A549 (cell line): ENCODE measurements at regions not wholly inside any gene's neighbourhood (a gene's known extent, or its start where the extent isn't known, plus 50 kb on each side); places are given as distances from the start of the nearest gene placed in this dataset.

ENCODE experiments used
- ATAC-seq, 2 experiments: fragments of 200-7000 bp in 1 of 2; fragments of >200 bp in 1 of 2; cut with Nextera tagmentation in 1 of 2; cut with Tn5 transposase in 1 of 2; 3 replicates each; pipeline versions ENCODE4 v1.8.0 to v1.9.1; 2018 to 2020; ENCODE audit warnings: mild to moderate bottlenecking in 1 of 2, moderate library complexity in 1 of 2
- CTCF ChIA-PET: fragments of 300-600 bp; sonication (Branson Sonifier 250); formaldehyde crosslinking; extraction: SDS; loops from one replicate; lab custom pipeline; 2021; ENCODE audit warnings: antibody characterized with exemption, inconsistent platforms; lab: Yijun Ruan, JAX
- POLR2A ChIA-PET: fragments of 350-600 bp; formaldehyde crosslinking; extraction: SDS; loops from one replicate; lab custom pipeline; 2021; ENCODE audit warnings: antibody characterized with exemption, inconsistent platforms; lab: Yijun Ruan, JAX
- DNase-seq, 2 experiments: peaks; one replicate each; pipeline versions ENCODE4 v3.0.0 to v3.0.0-alpha.2; 2011 to 2016; ENCODE audit warnings: low read depth in 1 of 2, low spot score in 1 of 2
- FAIRE-seq: peaks from 2 replicates; lab custom pipeline; 2011; peaks lifted over from hg19 to GRCh38; lab: Jason Lieb, UNC
- H3K27ac ChIP-seq, 2 experiments: fragments of >200 bp; sonication (Bioruptor Twin); formaldehyde crosslinking; 3 replicates each; pipeline ENCODE4 v1.5.1; 2016 to 2017
- H3K4me1 ChIP-seq: fragments of >200 bp; sonication (Bioruptor Twin); formaldehyde crosslinking; 3 replicates; pipeline ENCODE4 v1.6.1; 2016
- H3K4me2 ChIP-seq: fragments of >200 bp; sonication (Bioruptor Twin); formaldehyde crosslinking; 3 replicates; pipeline ENCODE4 v1.6.1; 2016
- H3K4me3 ChIP-seq: fragments of >200 bp; sonication (Bioruptor Twin); formaldehyde crosslinking; 3 replicates; pipeline ENCODE4 v1.5.1; 2016
- H3K9me3 ChIP-seq: fragments of >200 bp; sonication (Bioruptor Twin); formaldehyde crosslinking; 3 replicates; pipeline ENCODE4 v1.6.1; 2016
- BCL3 ChIP-seq: fragments of >200 bp; sonication (Bioruptor Twin); formaldehyde crosslinking; IDR thresholded peaks from 3 replicates; pipeline ENCODE4 v1.6.1; 2016
- BHLHE40 ChIP-seq: IDR thresholded peaks from 2 replicates; pipeline ENCODE4 v1.6.1; 2012; ENCODE audit warnings: low read depth, low read length, inconsistent platforms
- CEBPB ChIP-seq, 2 experiments: fragments of >200 bp in 1 of 2; sonication (Bioruptor Twin) in 1 of 2; formaldehyde crosslinking in 1 of 2; IDR thresholded peaks; 2 replicates each; pipeline ENCODE4 v1.6.1; 2012 to 2016
- CHD4 ChIP-seq: fragments of 200-600 bp; sonication (generic); IDR thresholded peaks from 2 replicates; pipeline ENCODE4 v1.6.1; 2016; ENCODE audit warnings: antibody characterized with exemption, mild to moderate bottlenecking, borderline replicate concordance
- FOSL2 ChIP-seq, 2 experiments: fragments of 450-650 bp in 1 of 2; fragments of >200 bp in 1 of 2; sonication (Bioruptor Twin) in 1 of 2; formaldehyde crosslinking; IDR thresholded peaks; 2 replicates each; pipeline versions ENCODE4 v1.5.0 to v1.6.1; 2016 to 2020; ENCODE audit warnings: mild to moderate bottlenecking in 1 of 2, moderate library complexity in 1 of 2
- HES2 ChIP-seq: fragments of >200 bp; sonication (Bioruptor Twin); formaldehyde crosslinking; IDR thresholded peaks from 2 replicates; pipeline ENCODE4 v1.6.1; 2016
- HOXA7 ChIP-seq: fragments of 250-450 bp; sonication (Bioruptor Pico); IDR thresholded peaks from 2 replicates; pipeline ENCODE4 v1.5.0; 2020; ENCODE audit warnings: mild to moderate bottlenecking, moderate library complexity
- KDM1A ChIP-seq: fragments of 200-600 bp; sonication (generic); IDR thresholded peaks from 2 replicates; pipeline ENCODE4 v1.6.1; 2016; ENCODE audit warnings: low read depth, mild to moderate bottlenecking
- NFE2L2 ChIP-seq: fragments of 150-350 bp; conservative IDR thresholded peaks from 2 replicates; pipeline ENCODE4 v1.6.1; 2014; ENCODE audit warnings: low read length
- NR3C1 ChIP-seq: fragments of >200 bp; sonication (Bioruptor Twin); formaldehyde crosslinking; IDR thresholded peaks from 3 replicates; pipeline ENCODE4 v1.6.1; 2017
- RAD21 ChIP-seq, 2 experiments: fragments of >200 bp in 1 of 2; sonication (Bioruptor Twin) in 1 of 2; formaldehyde crosslinking in 1 of 2; IDR thresholded peaks in 1 of 2; conservative IDR thresholded peaks in 1 of 2; 2 replicates in 1 of 2; 3 replicates in 1 of 2; pipeline ENCODE4 v1.6.1; 2012 to 2018; ENCODE audit warnings: inconsistent platforms in 1 of 2
- RCOR1 ChIP-seq: fragments of 150-350 bp; IDR thresholded peaks from 2 replicates; pipeline ENCODE4 v1.6.1; 2014; ENCODE audit warnings: antibody characterized with exemption, low read length, low read depth
- SMC3 ChIP-seq: fragments of >200 bp; sonication (Bioruptor Twin); formaldehyde crosslinking; IDR thresholded peaks from 3 replicates; pipeline ENCODE4 v1.6.1; 2018; ENCODE audit warnings: inconsistent platforms
- SREBF2 ChIP-seq: fragments of 450-650 bp; IDR thresholded peaks from 2 replicates; pipeline ENCODE4 v1.6.1; 2014; ENCODE audit warnings: mild to moderate bottlenecking, moderate library complexity
- TP53 ChIP-seq: fragments of 250-450 bp; sonication (Bioruptor Pico); IDR thresholded peaks from 2 replicates; pipeline ENCODE4 v1.5.0; 2021; ENCODE audit warnings: mild to moderate bottlenecking, moderate library complexity
- ZC3H11A ChIP-seq: fragments of 450-650 bp; IDR thresholded peaks from 2 replicates; pipeline ENCODE4 v1.6.1; 2014; ENCODE audit warnings: antibody characterized with exemption, mild to moderate bottlenecking
- ZNF302 ChIP-seq: fragments of 250-450 bp; sonication (Bioruptor Pico); IDR thresholded peaks from 2 replicates; pipeline ENCODE4 v1.9.0; 2021; ENCODE audit warnings: inconsistent platforms, mild to moderate bottlenecking, moderate library complexity
- WGBS: methylation state at CpG from one replicate; pipeline ENCODE4 v1.1.6; 2017; ENCODE audit errors: missing lambda C conversion rate; 5-methylcytosine and 5-hydroxymethylcytosine counted together
- TF ChIP-seq, protein P1 (sequence below): fragments of >200 bp; sonication (Bioruptor Twin); formaldehyde crosslinking; IDR thresholded peaks from 3 replicates; pipeline ENCODE4 v1.5.1; 2016
- TF ChIP-seq, protein P2 (sequence below): fragments of 200-600 bp; sonication (generic); IDR thresholded peaks from 2 replicates; pipeline ENCODE4 v1.6.1; 2016; ENCODE audit warnings: antibody characterized with exemption, mild to moderate bottlenecking, moderate library complexity

GRCh38 chr1:4084048-4084431, 184.0 kb upstream of the C1orf174 start (continued):
- TF ChIP-seq CHD4 (no peak), NFE2L2 (no peak), RCOR1 (no peak), KDM1A (no peak)
- TF ChIP-seq, protein P1, sequence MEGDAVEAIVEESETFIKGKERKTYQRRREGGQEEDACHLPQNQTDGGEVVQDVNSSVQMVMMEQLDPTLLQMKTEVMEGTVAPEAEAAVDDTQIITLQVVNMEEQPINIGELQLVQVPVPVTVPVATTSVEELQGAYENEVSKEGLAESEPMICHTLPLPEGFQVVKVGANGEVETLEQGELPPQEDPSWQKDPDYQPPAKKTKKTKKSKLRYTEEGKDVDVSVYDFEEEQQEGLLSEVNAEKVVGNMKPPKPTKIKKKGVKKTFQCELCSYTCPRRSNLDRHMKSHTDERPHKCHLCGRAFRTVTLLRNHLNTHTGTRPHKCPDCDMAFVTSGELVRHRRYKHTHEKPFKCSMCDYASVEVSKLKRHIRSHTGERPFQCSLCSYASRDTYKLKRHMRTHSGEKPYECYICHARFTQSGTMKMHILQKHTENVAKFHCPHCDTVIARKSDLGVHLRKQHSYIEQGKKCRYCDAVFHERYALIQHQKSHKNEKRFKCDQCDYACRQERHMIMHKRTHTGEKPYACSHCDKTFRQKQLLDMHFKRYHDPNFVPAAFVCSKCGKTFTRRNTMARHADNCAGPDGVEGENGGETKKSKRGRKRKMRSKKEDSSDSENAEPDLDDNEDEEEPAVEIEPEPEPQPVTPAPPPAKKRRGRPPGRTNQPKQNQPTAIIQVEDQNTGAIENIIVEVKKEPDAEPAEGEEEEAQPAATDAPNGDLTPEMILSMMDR, result no peak
- TF ChIP-seq, all 56 proteins: peak for 0

GRCh38 chr1:4084446-4084845, 184.4 kb upstream of the C1orf174 start:
- DNase-seq, result no peak
- 0% methylated on average over 6 of the region's 6 CpGs for WGBS
- Histone ChIP-seq H3K27ac (no peak overlapping the region), H3K9me3 (no peaks in the 10 kb centered on the region), H3K4me3 (no peak overlapping the region), H3K4me2 (no peak overlapping the region)
- POLR2A ChIA-PET, result no interaction called here
- ATAC-seq, result no peak
- FAIRE-seq, result no peak
- CTCF ChIA-PET, result no interaction called here
- no peak for TF ChIP-seq NR3C1
- no peak for TF ChIP-seq ZNF302 (CRISPR knock-in tag)
- no peak for TF ChIP-seq SMC3
- TF ChIP-seq BHLHE40, result no peak
- TF ChIP-seq, all 56 proteins: peak for 0
- H3K4me1 ChIP-seq, result no peaks in the 10 kb centered on the region

- FAIRE-seq (no peak), ATAC-seq (no peak), DNase-seq (no peak)
- ChIA-PET CTCF (no interaction called here), POLR2A (no interaction called here)
- TF ChIP-seq FOSL2 (IDR thresholded peaks at IDR 0.05) (no peak), FOSL2 (CRISPR knock-in tag; IDR thresholded peaks at IDR 0.05) (no peak), SMC3 (no peak), NR3C1 (no peak), HOXA7 (CRISPR knock-in tag) (no peak), SREBF2 (no peak), TP53 (no peak), HES2 (no peak), ZC3H11A (no peak), BCL3 (no peak), RAD21 (conservative IDR thresholded peaks at IDR 0.05 in 1 of 2, IDR thresholded peaks at IDR 0.05 in 1 of 2) (no peak), CEBPB (IDR thresholded peaks at IDR 0.05) (no peak)
- TF ChIP-seq, protein P2, sequence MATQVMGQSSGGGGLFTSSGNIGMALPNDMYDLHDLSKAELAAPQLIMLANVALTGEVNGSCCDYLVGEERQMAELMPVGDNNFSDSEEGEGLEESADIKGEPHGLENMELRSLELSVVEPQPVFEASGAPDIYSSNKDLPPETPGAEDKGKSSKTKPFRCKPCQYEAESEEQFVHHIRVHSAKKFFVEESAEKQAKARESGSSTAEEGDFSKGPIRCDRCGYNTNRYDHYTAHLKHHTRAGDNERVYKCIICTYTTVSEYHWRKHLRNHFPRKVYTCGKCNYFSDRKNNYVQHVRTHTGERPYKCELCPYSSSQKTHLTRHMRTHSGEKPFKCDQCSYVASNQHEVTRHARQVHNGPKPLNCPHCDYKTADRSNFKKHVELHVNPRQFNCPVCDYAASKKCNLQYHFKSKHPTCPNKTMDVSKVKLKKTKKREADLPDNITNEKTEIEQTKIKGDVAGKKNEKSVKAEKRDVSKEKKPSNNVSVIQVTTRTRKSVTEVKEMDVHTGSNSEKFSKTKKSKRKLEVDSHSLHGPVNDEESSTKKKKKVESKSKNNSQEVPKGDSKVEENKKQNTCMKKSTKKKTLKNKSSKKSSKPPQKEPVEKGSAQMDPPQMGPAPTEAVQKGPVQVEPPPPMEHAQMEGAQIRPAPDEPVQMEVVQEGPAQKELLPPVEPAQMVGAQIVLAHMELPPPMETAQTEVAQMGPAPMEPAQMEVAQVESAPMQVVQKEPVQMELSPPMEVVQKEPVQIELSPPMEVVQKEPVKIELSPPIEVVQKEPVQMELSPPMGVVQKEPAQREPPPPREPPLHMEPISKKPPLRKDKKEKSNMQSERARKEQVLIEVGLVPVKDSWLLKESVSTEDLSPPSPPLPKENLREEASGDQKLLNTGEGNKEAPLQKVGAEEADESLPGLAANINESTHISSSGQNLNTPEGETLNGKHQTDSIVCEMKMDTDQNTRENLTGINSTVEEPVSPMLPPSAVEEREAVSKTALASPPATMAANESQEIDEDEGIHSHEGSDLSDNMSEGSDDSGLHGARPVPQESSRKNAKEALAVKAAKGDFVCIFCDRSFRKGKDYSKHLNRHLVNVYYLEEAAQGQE, result no peak
- no peaks in the 10 kb centered on the region for H3K4me1 ChIP-seq
- H3K4me3 ChIP-seq, result no peak overlapping the region
- no peak overlapping the region for H3K27ac ChIP-seq
- H3K9me3 ChIP-seq, result no peaks in the 10 kb centered on the region
- H3K4me2 ChIP-seq, result no peak overlapping the region
- WGBS, result 3% methylated on average over 4 of the region's 6 CpGs
These were observed 184.8 kb upstream of the C1orf174 start for GRCh38 chr1:4084896-4085295.
